ENCODE measurements at regions not wholly inside any gene's neighbourhood (a gene's known extent, or its start where the extent isn't known, plus 50 kb on each side); places are given as distances from the start of the nearest gene placed in this dataset.

- no peak overlapping the region for H3K27ac Mint-ChIP-seq (ENCODE audit: unreplicated experiment)
- H3K4me1 Mint-ChIP-seq (ENCODE audit: low read depth): no peaks in the 10 kb centered on the region
- TF ChIP-seq CTCF (IDR thresholded peaks at IDR 0.05): no peak
- H3K9me3 Mint-ChIP-seq (ENCODE audit: low read depth): no peaks in the 10 kb centered on the region
- DNase-seq (ENCODE audit: low spot score): no peak
- no peaks in the 10 kb centered on the region for H3K36me3 Mint-ChIP-seq (ENCODE audit: low read depth)
- no peak overlapping the region for H3K4me3 Mint-ChIP-seq (ENCODE audit: unreplicated experiment)
- H3K27me3 Mint-ChIP-seq (ENCODE audit: low read depth): peaks cover 12% of the 10 kb centered on the region
These were observed 190.0 kb downstream of the UNC5CL start for GRCh38 chr6:40848868-40849514.

GRCh38 chr6:40848038-40848437 is 191.0 kb downstream of the UNC5CL start:
- TF ChIP-seq CTCF (IDR thresholded peaks at IDR 0.05): no peak
- Mint-ChIP-seq H3K27ac (ENCODE audit: unreplicated experiment) (no peak overlapping the region), H3K4me3 (ENCODE audit: unreplicated experiment) (no peak overlapping the region), H3K9me3 (ENCODE audit: low read depth) (no peaks in the 10 kb centered on the region), H3K36me3 (ENCODE audit: low read depth) (no peaks in the 10 kb centered on the region), H3K4me1 (ENCODE audit: low read depth) (no peaks in the 10 kb centered on the region), H3K27me3 (ENCODE audit: low read depth) (peaks cover 14% of the 10 kb centered on the region)
- no peak for DNase-seq (ENCODE audit: low spot score)

- H3K27me3 Mint-ChIP-seq (ENCODE audit: low read depth): peaks cover 26% of the 10 kb centered on the region
- peak; percentile 83 for TF ChIP-seq CTCF (IDR thresholded peaks at IDR 0.05)
- H3K9me3 Mint-ChIP-seq (ENCODE audit: low read depth): peaks cover 6% of the 10 kb centered on the region
- H3K4me1 Mint-ChIP-seq (ENCODE audit: low read depth): no peaks in the 10 kb centered on the region
- no peak overlapping the region for H3K4me3 Mint-ChIP-seq (ENCODE audit: unreplicated experiment)
- no peak for DNase-seq (ENCODE audit: low spot score)
- no peak overlapping the region for H3K27ac Mint-ChIP-seq (ENCODE audit: unreplicated experiment)
- H3K36me3 Mint-ChIP-seq (ENCODE audit: low read depth): peaks cover 4% of the 10 kb centered on the region
These were observed 193.5 kb downstream of the UNC5CL start for GRCh38 chr6:40845553-40845952.

GRCh38 chr6:40844246-40844645 is 194.8 kb downstream of the UNC5CL start:
- H3K4me3 Mint-ChIP-seq (ENCODE audit: unreplicated experiment): no peak overlapping the region
- H3K27me3 Mint-ChIP-seq (ENCODE audit: low read depth): peaks cover 29% of the 10 kb centered on the region
- H3K27ac Mint-ChIP-seq (ENCODE audit: unreplicated experiment): no peak overlapping the region
- peaks cover 4% of the 10 kb centered on the region for H3K36me3 Mint-ChIP-seq (ENCODE audit: low read depth)
- no peaks in the 10 kb centered on the region for H3K4me1 Mint-ChIP-seq (ENCODE audit: low read depth)
- TF ChIP-seq CTCF (IDR thresholded peaks at IDR 0.05): no peak
- H3K9me3 Mint-ChIP-seq (ENCODE audit: low read depth): peaks cover 6% of the 10 kb centered on the region
- no peak for DNase-seq (ENCODE audit: low spot score)

- H3K27ac Mint-ChIP-seq (ENCODE audit: unreplicated experiment): no peak overlapping the region
- H3K9me3 Mint-ChIP-seq (ENCODE audit: low read depth): peaks cover 6% of the 10 kb centered on the region
- DNase-seq (ENCODE audit: low spot score): no peak
- no peak overlapping the region for H3K4me3 Mint-ChIP-seq (ENCODE audit: unreplicated experiment)
- H3K36me3 Mint-ChIP-seq (ENCODE audit: low read depth): peaks cover 4% of the 10 kb centered on the region
- peaks cover 25% of the 10 kb centered on the region for H3K27me3 Mint-ChIP-seq (ENCODE audit: low read depth)
- H3K4me1 Mint-ChIP-seq (ENCODE audit: low read depth): no peaks in the 10 kb centered on the region
- TF ChIP-seq CTCF (IDR thresholded peaks at IDR 0.05): no peak
These were observed 197.3 kb downstream of the UNC5CL start for GRCh38 chr6:40841721-40842120.

Measured in chondrocyte (in vitro differentiated cells).